ENCODE measurements at regions not wholly inside any gene's neighbourhood (a gene's known extent, or its start where the extent isn't known, plus 50 kb on each side); places are given as distances from the start of the nearest gene placed in this dataset.

DNA sequence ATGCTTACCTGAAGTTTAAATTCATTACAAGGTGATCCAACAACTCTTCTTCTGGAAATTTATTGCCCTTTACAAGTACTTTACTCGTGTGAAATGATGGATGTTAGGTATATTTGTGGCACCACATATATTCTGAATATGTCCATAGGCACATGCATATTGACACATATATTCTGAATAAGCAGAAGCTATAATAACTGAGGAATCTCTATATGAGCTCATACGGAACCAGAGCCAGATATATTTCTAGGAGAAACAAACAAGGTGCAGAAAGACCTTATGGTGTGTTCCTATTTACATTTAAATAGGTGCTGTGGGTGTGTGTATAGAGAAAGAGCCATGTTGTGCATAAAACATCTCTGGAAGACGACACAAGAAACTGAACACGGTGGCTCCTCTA is 456.1 kb upstream of the NPVF start:
- Histone ChIP-seq H3K27ac (no peak overlapping the region), H3K36me3 (no peaks in the 10 kb centered on the region), H3K4me1 (ENCODE audit: insufficient read depth) (peaks cover 6% of the 10 kb centered on the region), H3K27me3 (no peaks in the 10 kb centered on the region), H3K9me3 (no peaks in the 10 kb centered on the region), H3K4me3 (no peak overlapping the region)
- no peak for DNase-seq
- TF ChIP-seq, protein P1, sequence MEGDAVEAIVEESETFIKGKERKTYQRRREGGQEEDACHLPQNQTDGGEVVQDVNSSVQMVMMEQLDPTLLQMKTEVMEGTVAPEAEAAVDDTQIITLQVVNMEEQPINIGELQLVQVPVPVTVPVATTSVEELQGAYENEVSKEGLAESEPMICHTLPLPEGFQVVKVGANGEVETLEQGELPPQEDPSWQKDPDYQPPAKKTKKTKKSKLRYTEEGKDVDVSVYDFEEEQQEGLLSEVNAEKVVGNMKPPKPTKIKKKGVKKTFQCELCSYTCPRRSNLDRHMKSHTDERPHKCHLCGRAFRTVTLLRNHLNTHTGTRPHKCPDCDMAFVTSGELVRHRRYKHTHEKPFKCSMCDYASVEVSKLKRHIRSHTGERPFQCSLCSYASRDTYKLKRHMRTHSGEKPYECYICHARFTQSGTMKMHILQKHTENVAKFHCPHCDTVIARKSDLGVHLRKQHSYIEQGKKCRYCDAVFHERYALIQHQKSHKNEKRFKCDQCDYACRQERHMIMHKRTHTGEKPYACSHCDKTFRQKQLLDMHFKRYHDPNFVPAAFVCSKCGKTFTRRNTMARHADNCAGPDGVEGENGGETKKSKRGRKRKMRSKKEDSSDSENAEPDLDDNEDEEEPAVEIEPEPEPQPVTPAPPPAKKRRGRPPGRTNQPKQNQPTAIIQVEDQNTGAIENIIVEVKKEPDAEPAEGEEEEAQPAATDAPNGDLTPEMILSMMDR (IDR thresholded peaks at IDR 0.05), result no peak
- no peak for TF ChIP-seq EP300 (IDR thresholded peaks at IDR 0.05)
- intact Hi-C loops (cut with DNase I), result no loop called here
- WGBS, 3 donors, result 89 to 94% (median 93%) methylated on average over 4 of the region's 4 CpGs

DNA sequence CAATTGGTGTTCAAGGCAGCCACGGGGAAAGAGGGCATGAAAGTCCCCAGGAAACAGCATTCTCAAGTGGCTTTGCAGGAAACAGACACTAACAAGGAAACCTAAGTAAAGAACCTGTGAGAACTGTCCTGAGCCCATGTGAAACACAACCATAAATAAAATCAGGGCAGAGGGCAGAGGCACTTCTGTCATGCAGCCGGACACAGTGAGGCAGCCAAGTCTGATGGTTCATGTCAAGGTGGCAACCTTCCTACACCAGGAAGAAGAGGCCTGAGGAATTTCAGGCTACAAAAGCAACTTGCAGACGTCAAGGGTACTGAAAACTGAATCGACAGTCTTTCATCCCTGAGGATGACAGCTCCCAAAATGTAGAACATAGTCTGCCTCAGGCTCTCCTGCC is 458.2 kb upstream of the NPVF start:
- 82 to 88% (median 84%) methylated on average over 4 of the region's 4 CpGs for WGBS, 3 donors
- Histone ChIP-seq H3K36me3 (no peaks in the 10 kb centered on the region), H3K27me3 (no peaks in the 10 kb centered on the region), H3K9me3 (no peaks in the 10 kb centered on the region), H3K4me1 (ENCODE audit: insufficient read depth) (peaks cover 6% of the 10 kb centered on the region), H3K27ac (no peak overlapping the region), H3K4me3 (no peak overlapping the region)
- no peak for TF ChIP-seq EP300 (IDR thresholded peaks at IDR 0.05)
- TF ChIP-seq POLR2A (IDR thresholded peaks at IDR 0.05), result no peak
- TF ChIP-seq, protein P1 (IDR thresholded peaks at IDR 0.05), result no peak
- no peak for DNase-seq
- intact Hi-C loops (cut with DNase I), result no loop called here

DNA sequence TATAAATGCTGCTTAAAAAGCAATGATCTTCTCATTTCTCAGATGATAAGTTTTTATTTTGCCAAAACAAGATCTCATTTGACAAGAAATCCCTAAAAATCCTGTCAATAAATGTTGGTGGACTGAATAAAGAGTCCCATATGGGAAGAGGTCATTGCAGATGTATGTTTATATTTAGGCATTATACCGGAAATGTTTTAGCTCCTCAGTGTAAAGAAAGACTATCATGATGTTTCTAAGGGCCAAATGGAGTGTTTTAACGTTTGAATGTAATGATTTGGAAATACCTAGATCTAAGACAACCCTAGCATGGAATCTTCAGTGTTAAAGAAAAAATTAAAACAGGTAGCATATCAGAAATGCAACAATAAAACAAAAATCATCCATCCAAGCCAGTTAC is 457.8 kb upstream of the NFE2L3 start:
- H3K27me3 ChIP-seq, result no peaks in the 10 kb centered on the region
- no peaks in the 10 kb centered on the region for H3K36me3 ChIP-seq
- no peak overlapping the region for H3K4me3 ChIP-seq
- TF ChIP-seq EP300 (IDR thresholded peaks at IDR 0.05) (no peak), POLR2A (IDR thresholded peaks at IDR 0.05) (no peak)
- TF ChIP-seq, protein P1 (IDR thresholded peaks at IDR 0.05), result no peak
- intact Hi-C loops (cut with DNase I), result no loop called here
- no peak for DNase-seq
- no peaks in the 10 kb centered on the region for H3K9me3 ChIP-seq
- 22 to 47% (median 36%) methylated on average over 2 of the region's 2 CpGs for WGBS, 3 donors
- H3K4me1 ChIP-seq (ENCODE audit: insufficient read depth), result peaks cover 2% of the 10 kb centered on the region
- H3K27ac ChIP-seq, result no peak overlapping the region

DNA sequence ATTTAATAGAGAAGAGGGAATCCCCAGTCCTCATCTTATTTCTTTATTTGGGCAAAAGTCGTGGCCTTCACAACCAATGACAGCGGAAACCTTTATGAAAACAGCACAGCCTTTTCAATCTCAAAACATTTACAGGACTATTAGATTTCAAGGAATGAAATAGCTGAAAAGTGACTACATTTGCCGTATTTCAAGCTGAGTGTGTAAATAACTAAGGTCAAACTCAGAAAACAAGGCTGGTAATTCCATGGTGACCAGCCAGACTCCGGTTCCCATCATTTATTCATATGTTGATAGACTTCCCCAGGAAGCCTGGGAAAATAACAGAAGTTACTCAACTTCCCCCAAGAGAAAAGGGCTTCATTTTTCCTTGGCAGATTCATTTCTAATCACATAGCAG is 457.3 kb upstream of the NFE2L3 start:
- intact Hi-C loops (cut with DNase I), result no loop called here
- H3K27ac ChIP-seq, result no peak overlapping the region
- H3K36me3 ChIP-seq, result no peaks in the 10 kb centered on the region
- 7 to 14% (median 11%) methylated on average over 4 of the region's 4 CpGs for WGBS, 3 donors
- no peaks in the 10 kb centered on the region for H3K27me3 ChIP-seq
- H3K4me3 ChIP-seq, result no peak overlapping the region
- peaks cover 2% of the 10 kb centered on the region for H3K4me1 ChIP-seq (ENCODE audit: insufficient read depth)
- no peak for DNase-seq
- no peaks in the 10 kb centered on the region for H3K9me3 ChIP-seq
- no peak for TF ChIP-seq POLR2A (IDR thresholded peaks at IDR 0.05)
- TF ChIP-seq, protein P1 (IDR thresholded peaks at IDR 0.05), result no peak
- no peak for TF ChIP-seq EP300 (IDR thresholded peaks at IDR 0.05)

DNA sequence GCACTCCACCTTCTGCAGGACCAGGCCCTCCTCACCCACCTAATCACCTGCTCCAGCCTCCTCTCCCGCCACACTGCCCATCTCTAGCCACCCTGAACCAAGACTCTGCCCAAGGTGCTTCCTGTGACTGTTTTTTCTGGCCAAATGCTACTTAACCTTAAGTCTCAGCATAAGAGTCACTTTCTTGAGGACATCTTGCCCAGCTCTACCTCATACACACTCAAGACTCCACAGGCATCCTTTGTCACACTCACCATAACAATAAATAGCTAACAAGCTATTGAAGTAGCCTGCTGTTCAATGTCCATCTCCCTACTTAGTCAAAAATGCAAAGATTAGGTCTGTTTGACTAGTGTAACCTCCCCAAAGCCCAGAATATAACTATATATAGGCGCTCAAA is 455.4 kb upstream of the NFE2L3 start:
- WGBS, 3 donors, result 94 to 97% (median 94%) methylated on average over 2 of the region's 2 CpGs
- no peaks in the 10 kb centered on the region for H3K9me3 ChIP-seq
- no peak for TF ChIP-seq EP300 (IDR thresholded peaks at IDR 0.05)
- TF ChIP-seq, protein P1 (IDR thresholded peaks at IDR 0.05), result no peak
- TF ChIP-seq POLR2A (IDR thresholded peaks at IDR 0.05), result no peak
- H3K27me3 ChIP-seq, result no peaks in the 10 kb centered on the region
- DNase-seq, result no peak
- no peaks in the 10 kb centered on the region for H3K36me3 ChIP-seq
- intact Hi-C loops (cut with DNase I), result no loop called here
- H3K4me3 ChIP-seq, result no peak overlapping the region
- H3K27ac ChIP-seq, result no peak overlapping the region
- peaks cover 2% of the 10 kb centered on the region for H3K4me1 ChIP-seq (ENCODE audit: insufficient read depth)
